ENCODE measurements at regions not wholly inside any gene's neighbourhood (a gene's known extent, or its start where the extent isn't known, plus 50 kb on each side); places are given as distances from the start of the nearest gene placed in this dataset.

- DNase-seq (ENCODE audit: low read depth): no peak
These were observed 949.5 kb upstream of the CDH8 start for GRCh38 chr16:62985722-62986121.

GRCh38 chr16:62978451-62978850, 942.2 kb upstream of the CDH8 start:
- DNase-seq (ENCODE audit: low read depth): no peak

GRCh38 chr16:62977876-62978275, 941.6 kb upstream of the CDH8 start:
- DNase-seq (ENCODE audit: low read depth): no peak

- DNase-seq (ENCODE audit: low read depth): no peak
These were observed 938.2 kb upstream of the CDH8 start for GRCh38 chr16:62974424-62974823.

GRCh38 chr16:62970851-62971250, 934.6 kb upstream of the CDH8 start:
- DNase-seq (ENCODE audit: low read depth): no peak

DNA sequence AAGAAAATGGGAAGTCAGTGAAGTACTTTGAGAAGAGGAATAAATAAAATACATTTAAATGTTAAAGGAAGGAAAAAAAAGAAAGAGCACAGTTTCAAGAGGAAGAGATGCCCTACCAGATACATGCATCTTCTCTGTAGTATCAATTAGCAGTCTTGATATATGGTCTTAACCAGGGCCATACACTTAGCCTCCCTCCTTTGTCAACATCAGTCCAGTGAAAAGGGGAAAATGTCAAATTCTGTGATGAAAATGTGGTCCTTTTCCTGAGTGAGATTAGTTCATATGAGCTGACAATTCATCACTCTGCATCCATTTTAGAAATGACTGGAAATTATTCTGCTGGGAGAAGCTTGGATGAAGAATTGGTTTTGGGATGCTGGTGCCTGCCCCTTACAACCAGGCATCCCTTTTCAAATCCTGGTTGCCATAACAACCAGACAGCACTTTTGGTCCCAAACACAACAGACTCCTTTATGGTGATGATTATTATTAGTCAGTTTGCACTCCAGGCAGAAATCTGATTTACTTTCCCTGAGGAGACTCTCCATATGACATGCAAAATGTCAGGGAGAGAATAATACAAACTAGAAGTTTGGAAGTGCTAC, 933.6 kb upstream of the CDH8 start:
- no peak for DNase-seq (ENCODE audit: low read depth)

GRCh38 chr16:62967611-62968010, 931.4 kb upstream of the CDH8 start:
- DNase-seq (ENCODE audit: low read depth): peak; percentile 7

GRCh38 chr16:62967163-62967562, 930.9 kb upstream of the CDH8 start:
- DNase-seq (ENCODE audit: low read depth): no peak

DNA sequence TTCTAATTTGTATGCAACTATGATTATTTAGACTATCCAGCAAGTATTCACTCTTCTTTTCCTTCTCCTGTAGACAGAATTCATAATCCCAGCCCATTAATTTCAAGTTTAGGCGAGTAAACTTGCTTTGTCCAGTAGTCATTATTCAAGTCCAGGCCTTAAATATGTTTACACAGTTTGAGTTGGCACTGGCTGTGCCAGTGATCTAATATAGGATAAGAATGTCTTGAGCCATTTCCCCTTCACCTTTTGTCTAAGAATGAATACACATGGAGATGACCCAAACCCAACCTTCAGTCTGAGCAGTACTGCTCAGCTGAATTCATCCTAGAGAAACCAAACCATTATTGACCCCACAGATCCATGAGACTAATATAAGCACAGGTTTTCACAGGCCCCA, 930.4 kb upstream of the CDH8 start:
- DNase-seq (ENCODE audit: low read depth): no peak

- DNase-seq (ENCODE audit: low read depth): peak; percentile 13
These were observed 929.6 kb upstream of the CDH8 start for GRCh38 chr16:62965831-62966230.

DNA sequence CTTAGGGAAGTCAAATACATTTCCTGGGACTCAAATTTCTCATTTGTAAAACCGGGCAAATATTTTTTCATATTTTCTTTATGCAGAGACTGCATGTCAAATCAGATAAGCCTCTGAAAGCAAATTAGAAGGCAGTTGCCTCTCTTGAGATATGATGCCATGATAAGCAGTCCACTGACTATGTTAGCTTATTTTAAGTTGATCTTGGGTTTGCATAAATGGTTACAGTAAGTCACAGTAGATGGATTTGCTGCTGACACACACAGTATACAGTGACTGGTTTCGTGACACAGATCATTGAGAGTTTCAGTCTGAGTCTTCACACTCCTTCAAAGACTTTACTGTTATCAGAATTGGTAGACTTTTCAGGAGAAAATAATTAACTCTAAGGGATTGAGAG, 927.6 kb upstream of the CDH8 start:
- DNase-seq (ENCODE audit: low read depth): no peak

- DNase-seq (ENCODE audit: low read depth): no peak
These were observed 918.8 kb upstream of the CDH8 start for GRCh38 chr16:62955033-62955349.

DNA sequence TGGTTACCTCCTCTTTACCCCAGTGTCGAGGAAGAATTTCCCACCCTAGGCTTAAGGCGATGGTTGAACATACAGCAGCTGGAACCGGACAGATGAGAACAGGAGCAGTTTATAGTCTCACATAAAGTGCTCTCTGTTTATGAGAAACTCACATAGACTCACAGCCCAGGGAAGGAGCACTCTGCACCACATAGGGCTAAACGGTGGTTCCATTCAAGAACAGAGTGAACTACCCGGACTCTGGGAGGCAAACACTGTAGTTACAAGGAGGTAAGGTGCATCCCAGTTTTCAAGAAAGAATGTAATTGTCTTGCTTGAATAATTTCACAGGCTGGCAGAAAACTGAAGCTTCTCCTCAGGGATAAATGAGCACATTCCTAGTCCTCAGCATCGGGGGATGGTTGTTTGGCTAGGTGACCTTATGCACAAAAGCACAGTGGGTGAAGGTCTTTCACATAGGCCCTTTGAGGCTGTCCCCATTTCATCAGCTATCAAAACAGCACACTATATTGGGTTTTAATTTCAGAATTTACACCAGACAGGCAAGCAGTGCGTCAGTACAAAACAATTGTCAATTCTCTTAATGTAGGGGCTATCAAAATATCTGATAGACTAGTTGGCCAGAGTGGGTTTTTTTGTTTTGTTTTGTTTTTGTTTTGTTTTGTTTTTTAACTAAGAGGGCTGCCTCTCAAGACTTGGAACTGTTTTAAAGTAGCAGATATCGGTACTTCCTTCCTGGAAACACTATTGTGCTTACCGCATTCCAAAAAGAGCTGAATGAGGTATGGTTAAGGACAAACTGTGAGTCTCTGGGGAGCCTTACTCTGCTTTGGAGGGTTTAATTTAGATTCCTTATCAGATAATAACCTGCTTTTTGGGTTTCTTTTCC, 918.1 kb upstream of the CDH8 start:
- DNase-seq (ENCODE audit: low read depth): no peak

- DNase-seq (ENCODE audit: low read depth): no peak
These were observed 914.1 kb upstream of the CDH8 start for GRCh38 chr16:62950351-62950750.

DNA sequence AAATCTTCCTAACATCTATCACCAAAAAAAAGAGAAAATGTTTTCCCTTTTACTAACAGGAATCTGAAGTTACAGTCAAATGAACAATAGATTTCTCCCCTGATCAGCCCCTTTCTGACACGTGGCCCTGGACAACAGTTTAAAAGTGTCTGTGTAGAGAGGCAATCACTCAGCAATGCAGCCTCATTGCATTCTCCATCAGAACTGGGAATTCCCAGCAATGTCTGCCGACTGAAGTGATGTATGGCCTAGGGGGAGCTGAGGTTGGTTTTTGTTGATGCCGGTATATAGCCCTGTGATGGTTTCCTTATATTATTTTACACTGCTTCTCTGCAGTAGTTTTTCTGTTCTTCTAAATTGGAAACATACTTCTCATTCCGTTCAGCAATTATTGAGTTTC, 904.3 kb upstream of the CDH8 start:
- no peak for DNase-seq (ENCODE audit: low read depth)

- no peak for DNase-seq (ENCODE audit: low read depth)
These were observed 903.4 kb upstream of the CDH8 start for GRCh38 chr16:62939687-62940086.

GRCh38 chr16:62933929-62934328, 897.7 kb upstream of the CDH8 start:
- DNase-seq (ENCODE audit: low read depth): no peak

DNA sequence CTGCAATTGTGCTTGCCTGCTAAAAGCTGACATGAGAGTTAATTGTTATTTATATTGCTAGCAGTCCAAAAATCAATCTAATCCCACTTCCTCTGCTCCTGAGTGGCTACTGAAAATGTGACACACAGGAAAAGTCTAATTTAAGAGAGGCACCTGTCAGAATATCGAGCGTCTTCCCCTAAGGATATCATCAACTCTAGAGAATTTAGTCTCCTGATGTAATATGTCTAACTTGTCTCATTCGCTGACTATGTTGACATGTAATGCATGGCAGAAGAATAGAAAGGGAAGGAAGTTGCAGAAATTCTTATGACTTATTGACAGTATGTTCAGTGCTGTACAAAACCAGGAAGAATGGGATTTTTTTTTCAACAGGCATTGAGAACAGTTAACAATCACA, 893.4 kb upstream of the CDH8 start:
- no peak for DNase-seq (ENCODE audit: low read depth)

DNA sequence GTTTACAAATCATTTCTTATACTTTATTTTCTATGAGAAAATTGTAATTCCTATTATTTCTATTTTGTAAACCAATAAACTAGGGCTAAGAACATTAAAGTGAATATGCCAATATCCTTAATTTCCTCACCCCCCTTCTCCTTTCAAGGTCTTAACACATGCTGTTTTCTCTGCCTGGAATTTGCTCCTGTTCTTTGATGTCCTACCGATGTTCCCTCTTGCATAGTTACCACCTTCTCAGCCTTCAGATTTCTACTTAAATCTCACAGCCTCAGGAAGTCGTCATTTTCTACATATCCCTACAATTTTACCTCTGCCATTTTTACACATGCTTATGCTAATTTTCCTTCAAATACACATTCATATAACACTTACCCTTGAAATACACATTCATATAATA, 890.9 kb upstream of the CDH8 start:
- DNase-seq (ENCODE audit: low read depth): no peak

DNA sequence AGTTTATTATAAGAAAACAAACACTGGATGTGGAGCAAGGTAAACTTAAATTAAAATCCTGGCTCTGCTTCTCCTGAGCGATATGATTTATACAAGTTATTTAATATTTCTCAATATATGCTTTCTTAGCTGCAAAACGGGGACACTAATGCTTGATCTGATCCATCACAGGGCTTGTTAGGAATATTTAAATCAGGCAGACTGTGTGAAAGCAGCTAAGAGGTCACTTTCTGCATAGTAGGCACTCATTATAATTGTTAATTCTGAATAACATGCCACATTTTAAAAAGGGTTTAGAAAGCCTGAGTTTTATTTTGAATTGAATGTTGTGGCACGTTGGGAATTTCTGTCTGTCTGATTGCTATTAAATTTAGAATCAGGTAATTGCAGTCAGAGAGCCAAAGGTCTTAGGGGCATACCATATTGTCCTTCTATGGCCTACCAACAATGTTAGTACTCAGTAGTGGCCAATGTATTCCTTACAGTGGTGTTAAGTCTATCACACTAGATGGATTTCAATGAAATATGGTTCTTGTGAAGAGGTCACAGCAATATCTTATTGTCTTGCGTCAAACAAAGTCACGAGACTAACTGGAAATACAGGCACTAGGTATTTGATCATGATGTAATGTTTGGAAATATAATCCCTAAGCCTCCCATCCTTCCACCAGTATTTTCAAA, 890.0 kb upstream of the CDH8 start:
- DNase-seq (ENCODE audit: low read depth): no peak

GRCh38 chr16:62921904-62922303, 885.7 kb upstream of the CDH8 start:
- DNase-seq (ENCODE audit: low read depth): no peak

DNA sequence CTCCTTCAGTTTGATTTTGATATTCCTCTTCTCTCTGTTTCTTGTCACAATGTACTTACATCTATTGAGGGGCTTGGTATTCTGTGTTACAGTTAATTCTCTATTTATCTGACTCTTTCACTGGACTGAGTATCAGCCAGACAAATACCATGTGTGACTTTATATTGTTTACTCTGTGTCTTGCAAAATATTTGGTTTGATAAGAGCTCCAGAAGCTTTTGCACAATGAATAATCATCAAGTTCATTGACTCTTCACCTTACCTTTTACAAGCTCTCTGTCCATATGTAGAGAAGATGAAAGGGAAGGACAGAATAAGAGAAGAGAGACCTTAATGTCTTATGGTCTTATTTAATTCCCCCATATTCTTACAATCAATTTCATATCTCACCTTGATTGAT, 877.7 kb upstream of the CDH8 start:
- no peak for DNase-seq (ENCODE audit: low read depth)

DNA sequence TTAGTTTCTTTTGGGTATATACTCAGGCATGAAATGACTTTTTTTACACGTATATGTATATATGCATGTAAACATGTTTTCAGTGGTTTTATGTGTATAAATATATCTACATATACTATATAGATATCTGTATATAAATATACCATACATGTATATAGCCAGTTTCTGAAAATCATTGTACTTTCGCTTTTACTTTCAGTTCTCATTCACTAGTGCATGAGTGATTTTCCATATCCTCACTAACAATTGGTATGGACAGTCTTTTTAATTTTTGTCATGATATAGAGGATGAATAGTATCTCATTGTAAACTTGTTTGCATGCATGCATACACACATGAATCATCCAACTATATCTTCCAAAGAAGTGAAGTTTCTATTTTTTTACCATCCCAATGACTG, 877.1 kb upstream of the CDH8 start:
- no peak for DNase-seq (ENCODE audit: low read depth)

Measured in renal cortical epithelial cell (primary cell).